GM12872 (cell line): ENCODE measurements at regions not wholly inside any gene's neighbourhood (a gene's known extent, or its start where the extent isn't known, plus 50 kb on each side); places are given as distances from the start of the nearest gene placed in this dataset.

ENCODE experiments used
- CTCF ChIP-seq: IDR thresholded peaks from 3 replicates; pipeline ENCODE4 v1.5.1; 2011; ENCODE audit warnings: low read depth, mild to moderate bottlenecking, low read length, moderate library complexity; ENCODE audit not compliant: insufficient read depth

- no peak for TF ChIP-seq CTCF
Measured at GRCh38 chr2:7692657-7693161, 775.5 kb downstream of the RNF144A start.

- TF ChIP-seq CTCF = no peak
Measured at GRCh38 chr2:7693246-7694075, 776.2 kb downstream of the RNF144A start.

GRCh38 chr2:7694076-7694985 is 777.1 kb downstream of the RNF144A start:
- TF ChIP-seq CTCF = no peak

GRCh38 chr2:7697052-7697451 is 779.8 kb downstream of the RNF144A start:
- TF ChIP-seq CTCF = no peak

- TF ChIP-seq CTCF = no peak
Measured at GRCh38 chr2:7701791-7702190, 784.6 kb downstream of the RNF144A start.

- TF ChIP-seq CTCF = no peak
Measured at GRCh38 chr2:7703048-7703447, 785.8 kb downstream of the RNF144A start.

GRCh38 chr2:7703543-7704144 is 786.4 kb downstream of the RNF144A start:
- no peak for TF ChIP-seq CTCF
